NCI-H748 treated with DMSO at 0.1 percent for 48 hours (cell line): ENCODE measurements at regions not wholly inside any gene's neighbourhood (a gene's known extent, or its start where the extent isn't known, plus 50 kb on each side); places are given as distances from the start of the nearest gene placed in this dataset.
"Not testable (repeated sequence)": the region's sequence is repeated elsewhere in the genome, so short reads cannot be mapped to it uniquely, and the experiment has no call there.

Source experiments
- DNase-seq: peaks from one replicate; lab custom pipeline; 2025; lab: John Stamatoyannopoulos, UW

DNA sequence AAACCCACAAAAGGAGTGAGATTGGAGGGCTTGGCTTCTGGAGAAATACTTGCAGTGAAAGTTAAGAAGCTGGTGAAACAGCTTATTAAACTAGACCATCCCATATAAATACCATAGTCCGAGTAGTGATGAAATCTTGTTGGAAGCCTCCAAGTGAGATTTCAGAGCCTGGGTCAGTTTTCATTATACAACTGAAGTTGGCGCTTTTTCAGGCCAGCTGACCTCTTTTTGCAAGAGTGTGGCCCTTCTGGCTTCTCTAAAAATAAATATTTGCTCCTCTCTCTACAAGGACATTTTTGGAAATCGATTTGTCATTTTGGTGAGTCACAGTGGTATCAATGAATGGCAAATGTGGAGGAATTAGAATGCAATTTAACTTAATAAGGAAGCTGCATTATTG is 51.2 kb upstream of the THRB start:
- DNase-seq = no peak

DNA sequence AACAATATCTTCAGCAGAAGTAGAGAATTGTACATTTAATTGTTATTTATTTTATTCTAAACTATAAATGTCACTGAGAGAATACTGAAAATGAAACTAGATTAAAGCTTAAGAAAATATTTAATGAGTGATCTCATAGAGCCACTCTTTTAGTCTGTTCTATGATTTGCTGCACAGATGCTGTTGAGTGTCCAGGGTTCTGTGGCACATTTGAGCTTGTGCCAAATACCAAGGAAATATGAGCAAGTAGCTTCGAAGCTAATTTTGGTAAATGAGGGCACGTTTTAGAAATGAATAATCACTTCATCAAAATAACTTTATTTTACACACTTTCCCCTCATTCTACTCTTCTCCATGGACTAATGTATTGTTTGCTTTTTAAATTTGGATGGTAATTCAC is 53.6 kb upstream of the THRB start:
- DNase-seq = no peak

DNA sequence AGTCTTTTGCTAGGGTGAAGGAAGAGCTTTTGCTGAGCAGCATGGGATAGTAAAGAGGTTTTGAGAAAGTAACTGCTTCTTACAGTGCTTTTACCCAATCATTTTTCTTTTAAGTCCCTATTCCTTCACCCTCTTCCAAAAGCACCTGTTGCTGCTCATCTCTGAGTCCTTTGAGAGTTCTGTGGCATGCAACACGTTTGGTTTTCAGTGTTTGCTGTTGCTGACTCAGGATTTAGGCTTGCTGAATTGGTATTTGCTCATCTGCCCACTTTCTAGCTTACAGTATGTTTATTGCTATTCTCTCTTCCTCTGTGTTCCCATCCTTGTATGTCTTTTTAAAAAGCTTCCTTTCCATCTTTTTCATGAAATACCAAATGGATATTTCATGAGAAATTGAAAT is 55.9 kb upstream of the THRB start:
- DNase-seq = no peak

DNA sequence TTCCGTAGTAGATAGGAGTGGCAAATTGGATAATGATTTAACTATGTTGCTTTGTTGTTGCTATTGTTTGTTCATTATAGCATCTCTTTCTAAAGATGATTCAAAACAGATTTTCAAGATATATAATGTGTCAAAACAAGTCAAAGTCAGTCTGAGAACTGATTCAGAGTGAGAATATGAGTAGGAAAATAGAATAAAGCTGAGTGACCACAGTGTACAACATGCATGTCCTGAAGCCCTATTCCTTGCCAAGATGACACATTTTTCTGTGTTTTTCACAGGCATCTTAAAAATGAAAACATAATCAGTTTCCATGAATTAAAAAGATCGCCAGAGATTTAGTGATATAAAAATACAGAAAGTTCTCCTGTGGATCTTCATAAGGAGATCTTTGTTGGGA is 57.0 kb upstream of the THRB start:
- DNase-seq = no peak

DNA sequence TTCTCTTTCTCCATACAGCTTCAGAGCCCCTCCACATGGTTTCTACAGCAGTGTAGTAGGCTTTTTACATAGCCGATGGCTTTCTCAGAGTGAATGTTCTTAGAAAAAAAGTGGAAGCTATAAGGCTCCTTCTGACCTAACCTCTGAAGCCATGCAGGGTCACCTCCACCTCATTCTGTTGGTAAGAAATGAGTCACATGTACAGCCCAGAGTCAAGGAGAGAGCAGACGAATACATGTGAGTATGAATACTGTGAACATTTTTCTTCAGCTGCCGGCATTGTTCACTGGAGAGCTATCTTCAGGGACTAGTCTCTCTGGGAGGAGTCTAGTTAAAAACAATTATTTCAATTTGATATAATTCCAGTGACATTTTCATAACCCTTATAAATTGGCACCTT is 68.2 kb upstream of the THRB start:
- DNase-seq = no peak

DNA sequence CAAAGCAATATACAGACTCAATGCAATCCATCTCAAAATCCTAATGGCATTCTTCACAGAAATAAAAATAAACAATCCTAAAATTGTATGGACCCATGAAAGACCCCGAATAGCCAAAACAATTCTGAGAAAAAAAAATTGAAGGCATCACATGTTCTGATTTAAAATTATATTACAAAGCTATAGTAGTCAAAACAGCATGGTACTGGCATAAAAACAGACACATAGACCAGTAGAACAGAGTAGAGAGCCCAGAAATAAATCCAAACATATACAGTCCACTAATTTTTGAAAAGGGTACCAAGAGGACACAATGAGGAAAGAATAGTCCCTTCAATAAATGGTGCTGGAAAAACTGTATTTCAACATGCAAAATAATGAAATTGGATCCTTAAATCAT is 70.4 kb upstream of the THRB start:
- DNase-seq = no peak

DNA sequence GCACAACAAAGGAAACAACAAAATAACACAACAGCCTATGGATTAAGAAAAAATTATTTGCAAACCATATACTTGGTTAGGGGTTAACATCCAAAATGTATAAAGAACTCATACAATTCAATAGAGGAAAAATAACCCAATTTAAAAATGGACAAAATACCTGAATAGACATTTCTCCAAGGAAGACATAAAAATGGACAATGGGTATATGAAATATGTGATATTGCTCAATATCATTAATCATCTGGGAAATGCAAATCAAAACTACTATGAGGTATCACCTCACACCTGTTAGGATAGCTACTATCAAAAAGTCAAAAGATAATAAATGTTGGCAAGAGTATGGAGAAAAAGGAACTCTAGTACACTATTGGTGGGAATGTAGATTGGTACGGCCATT is 71.0 kb upstream of the THRB start:
- DNase-seq = no peak

DNA sequence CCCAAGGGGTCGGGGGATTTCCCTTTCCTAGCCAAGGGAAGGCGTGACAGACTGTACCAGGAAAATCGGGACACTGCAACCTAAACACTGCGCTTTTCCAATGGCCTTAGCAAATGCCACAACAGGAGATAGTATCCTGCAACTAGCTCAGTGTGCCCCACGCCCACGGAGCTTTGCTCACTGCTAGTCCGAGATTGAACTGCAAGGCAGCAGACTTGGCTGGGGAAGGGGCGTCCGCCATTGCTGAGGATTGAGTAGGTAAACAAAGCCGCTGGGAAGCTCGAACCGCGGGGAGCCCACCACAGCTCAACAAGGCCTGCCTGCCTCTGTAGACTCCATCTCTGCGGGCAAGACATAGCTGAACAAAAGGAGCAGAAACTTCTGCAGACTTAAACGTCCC is 72.3 kb upstream of the THRB start:
- DNase-seq = no peak

DNA sequence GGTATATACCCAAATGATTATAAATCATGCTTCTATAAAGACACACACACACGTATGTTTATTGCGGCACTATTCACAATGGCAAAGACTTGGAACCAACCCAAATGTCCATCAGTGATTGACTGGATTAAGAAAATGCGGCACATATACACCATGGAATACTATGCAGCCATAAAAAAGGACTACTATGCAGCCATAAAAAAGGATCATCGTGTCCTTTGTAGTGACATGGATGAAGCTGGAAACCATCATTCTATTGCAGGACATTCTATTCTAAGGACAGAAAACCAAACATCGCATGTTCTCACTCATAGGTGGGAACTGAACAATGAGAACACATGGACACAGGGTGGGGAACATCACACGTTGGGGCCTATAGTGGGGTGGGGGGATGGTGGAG is 77.8 kb upstream of the THRB start:
- not testable (repeated sequence) for DNase-seq

DNA sequence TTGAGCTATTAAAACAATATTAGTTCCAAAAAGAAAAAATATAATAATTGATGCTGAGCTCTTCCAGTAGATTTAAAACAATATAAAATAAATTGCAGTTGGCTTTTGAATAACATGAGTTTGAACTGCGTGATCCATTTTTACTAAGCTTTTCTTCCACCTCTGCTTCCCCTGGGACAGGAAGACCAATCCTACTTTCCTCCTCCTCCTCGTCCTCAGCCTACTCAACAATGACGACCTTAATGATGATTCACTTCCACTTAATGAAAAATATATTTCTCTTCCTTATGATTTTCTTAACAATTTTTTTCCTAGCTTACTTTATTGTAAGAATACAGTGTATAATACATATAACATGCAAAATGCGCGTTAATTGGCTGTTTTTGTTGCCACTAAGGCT is 78.9 kb upstream of the THRB start:
- no peak for DNase-seq

DNA sequence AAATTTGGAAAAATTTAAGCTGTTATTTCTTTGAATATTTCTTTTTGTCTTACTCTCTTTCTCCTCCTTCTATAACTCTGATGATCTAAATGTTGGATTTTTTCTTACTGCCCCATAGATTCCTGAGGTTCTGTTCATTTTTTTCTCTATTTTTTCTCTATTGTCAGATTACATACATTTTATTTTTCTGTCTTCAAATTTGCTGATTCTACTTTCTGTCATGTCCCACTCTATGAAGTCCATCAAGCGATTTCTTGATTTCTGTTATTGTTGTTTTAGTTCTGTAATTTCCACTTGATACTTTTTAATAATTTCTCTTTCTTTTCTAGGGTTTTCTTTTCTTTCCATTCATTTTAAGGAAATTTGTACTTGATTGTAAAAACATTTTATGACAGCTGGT is 83.7 kb upstream of the THRB start:
- no peak for DNase-seq

DNA sequence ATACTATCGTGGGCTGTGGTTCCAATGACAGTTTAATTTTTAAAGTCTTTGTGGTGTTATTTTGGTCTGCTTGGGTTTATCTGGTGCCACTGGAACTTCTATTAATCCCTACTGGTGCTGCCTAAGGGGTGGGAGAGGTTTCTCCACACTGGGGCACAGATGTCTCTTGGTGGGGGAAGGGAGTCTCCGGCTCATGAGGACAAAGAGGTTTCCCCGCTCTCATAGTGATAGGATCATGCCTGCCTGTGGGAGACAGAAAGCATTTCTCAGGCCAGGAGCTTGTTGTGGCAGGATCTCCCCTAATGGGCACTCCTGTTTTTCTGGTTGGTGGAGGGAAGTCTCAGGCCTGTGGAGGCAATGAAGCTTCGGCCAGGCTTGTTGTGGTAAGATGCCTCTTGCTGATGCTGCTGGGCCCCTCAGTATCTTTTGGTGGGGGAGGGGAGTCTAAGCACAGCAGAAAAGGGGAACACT is 84.3 kb upstream of the THRB start:
- DNase-seq = no peak

DNA sequence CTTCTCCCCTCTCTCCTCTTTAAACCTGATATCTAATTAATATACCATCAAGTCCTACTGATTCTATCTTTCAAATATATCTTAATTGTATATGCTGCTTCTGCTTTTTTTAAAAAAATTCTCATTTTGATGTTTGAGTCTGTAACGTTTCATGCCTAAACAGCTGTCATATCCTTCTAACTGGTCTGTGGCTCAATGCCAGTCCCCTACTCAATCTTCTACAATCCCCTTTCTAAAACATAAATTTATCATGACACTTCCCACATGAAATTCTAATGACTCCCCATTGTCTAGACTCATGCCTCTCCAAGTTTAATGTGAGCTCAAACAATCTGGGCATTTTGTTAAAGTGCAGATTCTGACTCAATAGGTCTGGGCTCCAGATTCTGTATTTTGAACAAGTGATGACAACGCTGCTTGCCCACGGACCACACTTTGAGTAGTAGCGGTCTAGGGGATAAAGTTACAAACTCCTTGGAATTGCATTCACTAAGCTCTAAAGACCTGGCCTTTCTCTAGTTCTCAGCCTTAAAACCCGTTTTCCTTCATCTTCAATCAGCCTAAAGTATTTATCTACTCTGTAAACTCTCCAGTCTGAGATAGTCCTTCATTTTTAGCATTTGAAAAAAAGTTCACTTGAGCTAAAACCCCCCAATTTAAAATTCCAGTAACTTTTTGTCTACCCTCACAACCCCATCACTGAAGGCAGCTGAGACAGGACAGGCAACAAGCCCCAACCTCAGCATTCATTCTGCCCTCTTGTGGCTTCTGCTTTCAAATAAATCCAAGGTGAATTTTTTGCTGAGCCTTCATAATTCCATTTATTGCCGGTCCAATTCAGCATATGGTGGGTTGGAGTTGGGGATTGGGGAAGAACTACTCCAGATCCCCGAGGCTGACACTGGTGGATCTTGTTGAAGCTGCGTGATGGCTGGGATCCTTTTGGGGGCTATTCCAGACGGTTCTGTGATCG is 88.1 kb upstream of the THRB start:
- no peak for DNase-seq

DNA sequence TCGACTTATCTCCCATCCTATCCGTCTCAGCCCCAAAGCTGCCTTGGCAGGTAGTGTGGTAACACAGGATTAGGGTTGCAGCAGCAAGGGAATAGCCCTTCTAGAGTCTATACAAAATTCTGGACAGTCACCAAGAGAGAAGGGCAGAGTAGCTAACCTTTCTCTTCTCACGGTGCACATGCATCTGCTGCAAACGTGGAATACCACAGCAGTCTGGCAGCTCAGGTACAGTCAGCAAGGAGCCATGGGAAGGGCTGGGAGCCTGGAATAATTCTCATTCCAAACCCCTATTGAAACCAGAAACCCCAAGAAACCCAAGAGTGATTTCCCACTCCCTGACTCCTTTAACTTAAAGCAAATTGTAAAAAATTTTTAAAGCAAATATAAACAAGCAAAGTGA is 92.3 kb upstream of the THRB start:
- no peak for DNase-seq

DNA sequence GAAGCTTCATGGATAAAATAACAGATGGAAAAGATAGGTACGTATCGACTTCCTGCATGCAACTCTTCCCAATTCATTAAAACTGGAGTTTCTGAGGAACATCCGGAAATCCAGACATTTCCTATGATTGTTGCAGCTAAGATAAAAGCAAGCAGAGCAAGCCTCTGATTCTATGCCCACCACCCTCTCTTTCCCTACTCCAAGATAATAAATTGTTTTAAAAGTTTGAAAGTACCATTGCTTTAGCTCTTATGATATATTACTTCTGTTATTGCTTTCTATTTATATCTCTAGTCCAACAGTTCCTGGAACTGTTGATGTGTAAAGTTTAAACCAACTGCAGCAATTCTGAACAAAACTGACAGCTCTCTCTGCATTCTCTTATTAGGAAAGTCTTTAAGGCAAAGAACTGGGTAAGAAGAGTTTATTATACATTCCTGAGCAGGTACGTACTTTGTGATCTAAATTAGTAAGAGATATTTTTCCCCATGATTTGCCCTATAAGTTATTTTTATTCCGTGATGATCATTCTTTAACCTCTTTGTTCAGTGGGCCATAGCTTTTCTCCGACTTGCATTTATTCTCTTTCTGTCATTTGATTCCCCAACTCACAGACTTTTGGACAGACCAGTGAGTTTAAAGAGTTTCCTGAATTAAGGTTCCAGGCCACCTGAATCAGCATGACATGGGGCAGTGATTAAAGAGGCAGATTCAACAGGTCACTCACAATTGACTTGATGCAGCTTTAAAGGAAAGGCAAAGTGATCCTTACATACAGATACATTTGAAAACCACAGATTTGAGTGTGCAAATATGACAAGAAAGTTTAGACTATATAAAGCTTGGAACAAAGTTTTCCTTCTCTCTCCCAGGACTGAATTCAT is 94.2 kb upstream of the THRB start:
- no peak for DNase-seq

DNA sequence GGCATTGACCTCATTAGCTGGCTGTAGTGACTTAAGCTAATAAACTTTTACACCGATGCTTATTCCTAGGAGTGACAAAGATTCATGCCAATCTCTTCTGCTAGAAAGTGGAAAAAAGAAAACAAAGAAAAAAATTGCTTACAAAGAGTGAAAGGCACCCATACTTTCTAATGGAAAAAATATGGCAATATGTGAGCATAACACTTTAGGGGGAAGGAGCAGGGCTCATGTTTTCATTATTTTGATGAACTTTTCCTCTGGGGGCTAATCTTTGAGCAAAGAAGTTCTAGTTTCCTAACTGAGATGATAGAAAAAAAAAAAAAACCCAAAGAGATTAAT is 94.8 kb upstream of the THRB start:
- DNase-seq = no peak

DNA sequence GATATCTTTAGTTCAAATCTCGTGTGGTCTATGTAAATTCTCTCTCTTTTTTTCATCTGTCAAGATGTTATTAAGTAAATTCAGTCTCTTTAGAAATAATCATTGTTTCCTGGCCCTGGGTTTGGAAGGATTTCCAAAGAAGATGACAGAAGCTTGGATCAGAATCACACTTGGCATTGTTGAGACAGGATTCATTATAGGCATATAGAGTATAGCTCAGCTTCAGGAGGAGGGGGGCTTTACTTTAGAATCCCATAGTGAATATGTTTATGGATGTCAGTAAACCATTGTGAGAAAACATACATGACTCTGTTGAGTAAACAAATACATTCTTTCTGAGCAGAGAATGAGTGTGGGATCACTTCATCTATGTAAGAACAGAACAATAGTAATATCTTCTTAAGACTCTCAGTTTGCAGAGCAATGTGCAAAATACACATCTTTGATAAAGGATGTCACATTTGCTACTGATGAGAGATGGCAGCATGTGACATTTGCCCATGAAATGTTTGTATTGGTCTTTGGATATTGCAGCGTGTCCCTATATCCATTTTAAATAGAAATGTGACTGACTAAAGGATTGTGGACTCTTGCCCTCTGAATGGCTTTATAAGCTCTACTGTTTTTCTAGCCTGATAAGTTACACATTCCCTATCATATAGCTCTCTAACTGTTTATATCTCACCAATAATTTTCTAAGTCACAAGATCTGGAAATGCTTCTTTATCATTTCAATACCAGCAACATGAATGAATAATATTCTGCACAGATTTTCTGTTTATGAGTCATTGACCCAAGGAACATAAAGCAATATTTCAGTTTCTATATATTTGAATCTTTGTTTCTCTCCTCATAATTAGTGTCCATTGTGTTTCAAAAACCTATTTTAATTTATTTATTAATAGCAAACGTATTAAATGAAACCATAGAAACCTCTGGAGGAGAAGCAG is 95.6 kb upstream of the THRB start:
- no peak for DNase-seq

DNA sequence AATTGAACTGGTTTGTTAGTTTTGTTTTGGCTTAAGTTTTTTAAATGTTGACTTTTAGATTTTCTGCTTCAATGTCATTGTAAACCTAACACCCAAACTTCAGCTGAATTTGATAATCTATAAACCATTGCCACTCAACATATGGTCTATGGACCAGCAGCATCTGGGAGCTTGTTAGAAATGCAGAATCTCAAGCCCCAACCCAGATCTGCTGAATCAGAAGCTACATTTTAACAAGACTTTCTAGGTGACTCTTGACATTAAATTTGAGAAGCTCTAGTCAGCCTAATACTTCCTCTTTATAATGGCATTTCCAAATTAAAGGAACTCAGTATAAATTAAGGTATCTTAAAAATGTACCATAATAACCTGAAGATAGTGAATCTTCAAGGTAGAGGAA is 96.5 kb upstream of the THRB start:
- DNase-seq = no peak

DNA sequence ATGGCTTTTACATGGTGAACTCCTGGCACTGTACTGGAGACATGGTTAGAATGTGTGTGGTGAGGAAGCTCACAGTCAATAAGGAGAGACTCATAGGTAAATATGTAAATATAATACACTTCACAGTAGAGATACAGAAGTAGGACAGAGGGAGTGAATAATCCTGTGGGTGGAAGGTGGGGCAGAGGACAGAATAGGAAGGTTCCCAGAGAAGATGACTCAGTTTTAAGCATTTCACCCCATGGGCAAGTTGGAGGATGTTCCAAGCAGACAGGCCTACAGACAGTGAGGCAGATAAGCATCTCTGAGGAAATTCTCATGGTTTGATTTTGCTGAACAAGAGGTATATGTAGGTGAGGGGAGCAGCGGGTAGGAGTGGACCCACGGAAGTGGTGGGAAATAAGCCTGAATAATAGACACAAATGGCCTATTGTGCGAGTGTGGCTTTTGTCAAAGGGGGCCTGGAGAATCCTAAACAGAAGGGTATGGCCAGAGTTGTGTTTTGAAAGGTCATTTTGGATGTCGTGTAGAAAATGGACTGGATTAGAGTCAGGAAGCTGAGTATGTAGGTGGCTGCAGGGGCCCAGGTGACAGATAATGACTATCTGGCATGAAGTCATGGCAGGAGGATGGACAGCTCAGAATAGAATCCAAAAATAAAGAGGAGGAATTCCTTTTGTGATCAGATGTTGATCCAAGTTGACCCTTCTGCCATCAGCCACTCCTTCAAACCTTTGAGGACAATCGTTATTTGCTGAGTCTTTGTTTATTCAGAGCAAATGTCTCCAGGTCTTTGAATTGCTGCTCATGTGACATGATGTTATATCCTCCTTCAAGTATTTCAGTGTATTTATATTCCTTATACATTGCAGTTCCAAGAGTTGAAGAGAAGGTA is 97.3 kb upstream of the THRB start:
- peak; percentile 8 for DNase-seq

DNA sequence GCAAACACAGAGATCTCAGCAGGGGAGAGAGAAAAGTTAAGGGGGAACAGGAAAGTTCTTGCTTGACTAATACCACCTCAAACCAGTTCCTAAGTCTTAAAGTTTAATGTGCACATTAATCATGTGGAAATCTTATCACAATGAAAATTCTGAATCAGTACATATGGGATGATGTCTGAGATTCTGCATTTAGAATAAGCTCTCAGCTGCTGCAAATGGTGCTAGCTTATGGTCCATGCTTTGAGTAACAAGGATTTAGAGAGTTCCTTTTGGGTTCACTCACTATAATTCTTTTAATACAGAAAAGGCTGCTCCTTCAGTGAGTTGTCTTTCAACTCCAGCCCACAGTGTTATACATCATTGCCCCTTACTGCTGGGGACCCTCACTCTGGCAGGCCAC is 99.5 kb upstream of the THRB start:
- DNase-seq = no peak

DNA sequence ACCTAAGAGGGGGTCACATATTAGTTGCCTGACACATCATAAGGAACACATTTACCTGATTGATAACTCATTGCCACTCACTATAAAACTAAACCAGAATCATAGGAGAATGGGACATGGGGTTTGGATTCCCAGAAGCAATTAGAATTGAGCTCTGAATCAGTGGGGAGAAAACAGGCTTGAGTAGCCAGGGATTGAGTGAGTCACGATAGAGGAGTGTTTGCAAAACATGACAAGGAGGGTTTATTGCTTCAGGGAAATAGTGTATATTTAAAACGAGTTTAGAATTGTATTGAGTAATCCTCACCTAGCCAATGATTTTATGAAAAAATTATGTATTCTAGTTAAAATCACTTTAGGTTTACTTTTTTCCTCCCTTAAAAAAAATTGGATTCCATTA is 101.1 kb upstream of the THRB start:
- no peak for DNase-seq
